ENCODE measurements at regions not wholly inside any gene's neighbourhood (a gene's known extent, or its start where the extent isn't known, plus 50 kb on each side); places are given as distances from the start of the nearest gene placed in this dataset.

- TF ChIP-seq CTCF (IDR thresholded peaks at IDR 0.05; ENCODE audit: insufficient read depth, low read length, poor library complexity, severe bottlenecking): no peak
- H3K36me3 ChIP-seq (ENCODE audit: control insufficient read depth, insufficient read depth, low read length): no peaks in the 10 kb centered on the region
- DNase-seq (ENCODE audit: extremely low read depth, insufficient read length): no peak
- H3K27me3 ChIP-seq (replicated peaks; ENCODE audit: control insufficient read depth, insufficient read depth, low read length): no peaks in the 10 kb centered on the region
- H3K4me3 ChIP-seq (replicated peaks; ENCODE audit: low read depth, low read length): no peak overlapping the region
Observed at GRCh38 chr15:38054488-38054887, 120.0 kb downstream of the TMCO5A start.

GRCh38 chr15:38058596-38059075, 124.2 kb downstream of the TMCO5A start:
- H3K4me3 ChIP-seq (replicated peaks; ENCODE audit: low read depth, low read length): no peak overlapping the region
- no peaks in the 10 kb centered on the region for H3K27me3 ChIP-seq (replicated peaks; ENCODE audit: control insufficient read depth, insufficient read depth, low read length)
- H3K36me3 ChIP-seq (ENCODE audit: control insufficient read depth, insufficient read depth, low read length): no peaks in the 10 kb centered on the region
- no peak for TF ChIP-seq CTCF (IDR thresholded peaks at IDR 0.05; ENCODE audit: insufficient read depth, low read length, poor library complexity, severe bottlenecking)
- peak; percentile 42 for DNase-seq (ENCODE audit: extremely low read depth, insufficient read length)

- Histone ChIP-seq H3K27me3 (replicated peaks; ENCODE audit: control insufficient read depth, insufficient read depth, low read length) (no peaks in the 10 kb centered on the region), H3K36me3 (ENCODE audit: control insufficient read depth, insufficient read depth, low read length) (no peaks in the 10 kb centered on the region), H3K4me3 (replicated peaks; ENCODE audit: low read depth, low read length) (no peak overlapping the region)
- no peak for DNase-seq (ENCODE audit: extremely low read depth, insufficient read length)
- TF ChIP-seq CTCF (IDR thresholded peaks at IDR 0.05; ENCODE audit: insufficient read depth, low read length, poor library complexity, severe bottlenecking): no peak
Observed at GRCh38 chr15:38059665-38060064, 125.2 kb downstream of the TMCO5A start.

- H3K36me3 ChIP-seq (ENCODE audit: control insufficient read depth, insufficient read depth, low read length): no peaks in the 10 kb centered on the region
- TF ChIP-seq CTCF (IDR thresholded peaks at IDR 0.05; ENCODE audit: insufficient read depth, low read length, poor library complexity, severe bottlenecking): no peak
- no peak overlapping the region for H3K4me3 ChIP-seq (replicated peaks; ENCODE audit: low read depth, low read length)
- no peak for DNase-seq (ENCODE audit: extremely low read depth, insufficient read length)
- no peaks in the 10 kb centered on the region for H3K27me3 ChIP-seq (replicated peaks; ENCODE audit: control insufficient read depth, insufficient read depth, low read length)
Observed at GRCh38 chr15:38061856-38062649, 127.6 kb downstream of the TMCO5A start.

- H3K36me3 ChIP-seq (ENCODE audit: control insufficient read depth, insufficient read depth, low read length): no peaks in the 10 kb centered on the region
- no peak for TF ChIP-seq CTCF (IDR thresholded peaks at IDR 0.05; ENCODE audit: insufficient read depth, low read length, poor library complexity, severe bottlenecking)
- DNase-seq (ENCODE audit: extremely low read depth, insufficient read length): no peak
- H3K4me3 ChIP-seq (replicated peaks; ENCODE audit: low read depth, low read length): no peak overlapping the region
- no peaks in the 10 kb centered on the region for H3K27me3 ChIP-seq (replicated peaks; ENCODE audit: control insufficient read depth, insufficient read depth, low read length)
Observed at GRCh38 chr15:38062696-38063095, 128.3 kb downstream of the TMCO5A start.

Data from GM06990 (cell line).